CD4-positive, alpha-beta T cell treated with Interleukin-4 for 1 hour (primary cell): ENCODE measurements at regions not wholly inside any gene's neighbourhood (a gene's known extent, or its start where the extent isn't known, plus 50 kb on each side); places are given as distances from the start of the nearest gene placed in this dataset.
"Not testable (repeated sequence)": the region's sequence is repeated elsewhere in the genome, so short reads cannot be mapped to it uniquely, and the experiment has no call there.

ENCODE experiments used
- DNase-seq, 2 donors: peaks; one replicate each; pipeline ENCODE4 v3.0.0-alpha.2; 2020 to 2022

DNA sequence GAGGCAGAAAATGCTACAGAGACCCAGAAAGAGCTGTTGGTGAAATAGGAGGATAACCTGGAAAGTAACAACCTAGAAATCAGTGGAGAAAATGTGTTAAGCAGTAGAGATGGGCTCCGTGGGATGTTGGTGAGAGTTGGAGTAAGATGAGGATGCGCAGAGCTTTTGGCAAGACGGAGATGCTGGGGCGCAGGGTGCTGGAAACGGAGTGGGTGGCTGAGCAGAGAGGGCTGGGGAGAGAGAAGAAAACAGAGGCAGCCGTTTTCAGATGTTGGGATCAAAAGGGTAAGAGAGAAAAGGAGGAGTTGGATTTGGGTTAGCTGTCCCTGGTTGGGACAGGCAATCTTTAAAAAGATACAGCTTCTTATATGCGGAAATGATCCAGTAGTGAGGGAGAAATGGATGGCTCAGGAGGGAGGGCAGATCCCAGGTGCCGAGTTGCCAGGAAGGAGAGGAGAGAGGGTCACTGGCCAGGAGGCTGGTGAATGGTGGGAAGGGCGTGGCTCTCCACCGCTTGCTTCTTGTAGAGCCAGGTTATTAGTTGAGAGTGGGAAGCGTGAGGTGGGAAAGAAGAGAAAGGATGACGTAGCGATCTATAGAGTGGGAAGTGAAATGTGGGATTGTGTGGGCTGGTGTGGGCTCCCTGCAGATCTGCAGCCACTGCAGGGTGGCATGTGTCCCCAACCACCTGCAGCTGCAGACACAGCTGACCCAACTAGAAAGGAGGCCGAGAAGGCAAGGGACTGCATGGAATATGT is 182.2 kb upstream of the SVIL start:
- DNase-seq: no peak

DNA sequence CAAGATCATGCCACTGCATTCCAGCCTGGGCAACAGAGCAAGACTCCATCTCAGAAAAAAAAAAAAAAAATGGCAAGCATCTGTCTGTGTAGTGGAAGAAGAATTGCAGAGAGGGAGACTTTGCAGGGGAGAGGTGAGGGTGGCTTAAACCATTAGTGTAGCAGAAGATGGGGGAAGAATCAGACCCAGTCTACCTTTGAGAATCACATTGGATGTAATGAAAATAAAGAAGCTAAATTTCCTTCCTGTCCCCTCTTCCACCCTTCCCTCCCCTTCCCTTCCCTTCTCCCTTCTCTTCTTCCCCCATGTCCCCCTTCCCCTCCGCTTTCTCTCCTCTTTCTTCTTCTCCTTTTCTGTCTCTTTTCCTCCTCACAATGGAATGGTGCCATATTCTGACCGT is 180.8 kb upstream of the SVIL start:
- DNase-seq: no peak

DNA sequence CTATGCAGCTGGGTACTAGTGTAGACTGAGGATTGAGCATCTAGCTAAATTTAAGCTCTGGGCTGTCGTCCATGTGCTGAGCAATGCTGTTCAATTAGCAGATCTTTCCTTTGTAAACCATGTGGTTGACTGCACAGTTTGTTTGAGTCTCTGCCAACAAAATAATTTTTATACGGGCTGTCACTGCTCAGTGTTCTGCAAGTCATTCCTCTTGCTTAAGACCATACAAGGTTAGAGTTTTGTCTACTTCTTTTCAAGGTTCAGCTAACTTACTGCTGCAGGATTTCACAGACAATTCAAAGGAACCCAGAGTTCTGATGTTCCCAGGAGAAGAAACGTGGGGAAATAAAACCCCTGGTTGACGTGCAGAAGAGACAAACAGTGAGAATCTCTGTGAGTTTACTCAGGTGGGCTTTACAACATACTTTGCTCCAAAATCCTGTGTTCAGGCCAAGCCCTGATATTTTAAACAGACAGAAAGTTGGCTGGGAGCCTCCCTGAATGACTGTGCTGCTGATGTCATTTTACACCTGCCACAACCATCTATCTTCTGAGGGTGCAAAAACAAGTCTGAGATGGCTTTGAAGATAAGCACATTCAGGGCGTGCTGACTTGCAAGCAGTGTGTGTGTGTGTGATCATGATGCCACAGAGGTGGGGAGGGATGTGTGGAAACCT is 177.1 kb upstream of the SVIL start:
- DNase-seq: no peak

DNA sequence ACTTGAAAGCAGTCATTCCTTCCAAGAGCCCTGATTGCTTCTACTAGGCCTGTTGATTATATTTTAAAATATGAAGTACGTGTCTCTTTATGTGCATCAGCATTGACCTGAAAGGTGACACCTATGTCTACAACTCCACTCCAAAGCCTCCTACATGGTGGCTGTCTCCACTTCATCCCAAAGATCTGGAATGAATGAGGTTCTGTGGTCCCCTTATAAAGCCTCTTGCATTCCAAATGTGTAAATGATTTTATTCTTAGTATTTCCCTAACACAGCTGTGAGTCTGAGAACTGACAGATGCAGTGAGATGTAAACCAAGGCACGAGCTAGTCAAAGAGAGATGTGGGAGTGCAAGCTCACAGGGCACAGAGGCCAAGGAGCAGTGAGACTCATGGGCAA is 176.0 kb upstream of the SVIL start:
- no peak for DNase-seq

DNA sequence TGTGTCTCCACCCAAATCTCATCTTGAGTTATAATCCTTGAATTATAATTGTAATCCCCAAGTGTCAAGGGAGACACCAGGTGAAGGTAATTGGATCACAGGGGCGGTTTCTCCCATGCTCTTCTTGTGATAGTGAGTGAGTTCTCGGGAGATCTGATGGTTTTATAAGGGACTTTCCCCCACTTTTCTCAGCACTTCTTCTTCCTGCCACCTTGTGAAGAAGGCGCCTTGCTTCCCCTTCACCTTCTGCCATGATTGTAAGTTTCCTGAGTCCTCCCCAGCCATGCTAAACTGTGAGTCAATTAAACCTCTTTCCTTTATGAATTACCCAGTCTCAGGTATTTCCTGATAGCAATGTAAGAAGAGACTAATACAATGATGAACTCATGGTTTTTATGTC is 175.5 kb upstream of the SVIL start:
- not testable (repeated sequence) for DNase-seq

DNA sequence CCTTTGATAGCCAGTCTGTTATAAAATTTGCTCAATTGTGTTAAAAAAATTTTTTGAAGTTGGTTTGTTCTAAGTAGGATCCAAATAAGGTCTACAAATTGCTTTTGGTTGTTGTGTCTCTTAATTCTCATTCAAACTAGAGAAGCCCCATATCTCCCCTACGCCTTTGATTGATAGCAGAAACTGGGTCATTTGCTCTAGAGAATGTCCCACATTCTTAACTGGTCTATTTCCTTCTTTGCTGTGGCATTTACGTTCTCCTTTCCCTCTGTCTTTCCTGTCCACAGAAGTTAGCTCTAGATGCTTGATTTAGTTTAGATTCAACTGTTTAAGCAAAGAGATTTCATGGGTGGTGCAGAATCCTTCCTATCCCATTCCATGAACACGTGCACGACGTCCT is 174.6 kb upstream of the SVIL start:
- DNase-seq: no peak

DNA sequence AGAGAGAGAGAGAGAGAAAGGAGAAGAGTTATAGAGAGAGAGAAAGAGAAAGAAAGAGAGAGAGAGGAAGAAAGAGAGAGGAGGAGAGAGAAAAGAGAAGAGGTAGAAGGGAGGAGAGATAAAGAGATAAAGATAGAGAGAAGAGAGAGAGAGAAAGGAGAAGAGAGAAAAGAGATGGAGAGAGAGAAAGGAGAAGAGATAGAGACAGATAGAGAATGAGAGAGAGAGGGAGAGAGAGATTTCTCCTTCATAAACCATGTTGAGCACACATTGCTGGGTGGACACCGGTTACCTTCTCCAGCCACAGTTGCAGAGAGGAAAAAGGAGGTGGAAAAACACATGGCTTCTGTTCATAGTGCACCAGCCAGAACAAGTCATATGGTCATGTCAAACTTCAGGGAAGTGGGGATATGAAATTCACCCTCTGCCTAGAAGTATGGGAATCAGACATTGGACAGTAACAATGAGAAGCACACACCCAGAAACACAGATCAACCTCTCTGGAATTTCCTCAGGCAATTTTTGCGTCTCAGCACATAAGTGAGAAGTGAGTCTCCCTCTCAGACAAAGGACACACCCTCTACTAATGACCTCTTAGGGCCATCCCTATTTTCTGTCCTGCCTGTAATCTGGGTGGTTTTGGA is 172.5 kb upstream of the SVIL start:
- DNase-seq: no peak

DNA sequence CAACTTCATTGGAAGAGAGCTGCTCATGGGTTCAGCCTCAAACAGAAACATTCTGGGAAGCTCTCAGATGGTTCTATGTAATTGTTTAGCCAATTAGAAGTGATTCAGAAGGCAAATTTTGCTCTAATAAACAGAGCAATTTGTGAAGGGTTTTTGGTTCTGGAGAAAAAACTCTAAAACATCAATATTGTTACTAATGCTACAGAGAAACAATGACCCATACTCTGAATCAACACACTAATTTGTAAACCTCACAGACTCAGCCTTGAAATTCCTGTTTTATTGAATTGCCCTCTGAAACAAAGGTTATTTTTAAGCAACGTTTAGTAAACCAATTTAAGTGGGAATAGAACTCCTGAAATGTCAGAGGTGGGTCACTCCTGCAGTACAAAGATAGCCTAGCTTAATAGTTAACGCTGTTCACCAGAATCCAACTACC is 171.6 kb upstream of the SVIL start:
- no peak for DNase-seq

DNA sequence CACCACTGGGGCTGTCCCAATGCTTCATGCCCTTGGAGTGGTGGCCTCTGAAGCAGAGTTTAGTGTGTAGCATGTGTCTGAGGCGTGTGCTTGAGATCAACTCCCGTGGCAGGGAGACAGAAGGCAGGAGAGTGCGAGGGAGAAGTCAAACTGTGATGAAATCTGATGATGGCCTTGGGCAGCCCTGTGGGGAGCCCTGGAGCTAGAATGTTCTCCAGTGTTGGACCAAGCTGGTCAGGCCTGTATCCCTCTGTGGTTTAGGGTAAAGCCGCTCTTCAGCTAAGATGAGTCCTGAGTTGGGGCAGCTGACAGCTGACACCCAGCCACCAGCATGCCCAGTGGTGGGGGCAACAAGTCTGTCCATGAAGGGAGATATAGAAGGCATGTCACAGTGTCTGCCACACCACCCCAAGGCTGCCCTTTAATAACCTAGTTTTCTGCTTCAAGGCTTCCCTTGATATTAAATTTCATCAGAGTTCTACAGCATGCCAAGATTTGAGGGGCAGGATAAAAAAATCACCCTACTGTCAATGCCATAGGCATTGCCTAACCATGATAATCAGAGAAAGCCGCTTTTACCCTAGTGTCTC is 170.5 kb upstream of the SVIL start:
- DNase-seq: no peak

DNA sequence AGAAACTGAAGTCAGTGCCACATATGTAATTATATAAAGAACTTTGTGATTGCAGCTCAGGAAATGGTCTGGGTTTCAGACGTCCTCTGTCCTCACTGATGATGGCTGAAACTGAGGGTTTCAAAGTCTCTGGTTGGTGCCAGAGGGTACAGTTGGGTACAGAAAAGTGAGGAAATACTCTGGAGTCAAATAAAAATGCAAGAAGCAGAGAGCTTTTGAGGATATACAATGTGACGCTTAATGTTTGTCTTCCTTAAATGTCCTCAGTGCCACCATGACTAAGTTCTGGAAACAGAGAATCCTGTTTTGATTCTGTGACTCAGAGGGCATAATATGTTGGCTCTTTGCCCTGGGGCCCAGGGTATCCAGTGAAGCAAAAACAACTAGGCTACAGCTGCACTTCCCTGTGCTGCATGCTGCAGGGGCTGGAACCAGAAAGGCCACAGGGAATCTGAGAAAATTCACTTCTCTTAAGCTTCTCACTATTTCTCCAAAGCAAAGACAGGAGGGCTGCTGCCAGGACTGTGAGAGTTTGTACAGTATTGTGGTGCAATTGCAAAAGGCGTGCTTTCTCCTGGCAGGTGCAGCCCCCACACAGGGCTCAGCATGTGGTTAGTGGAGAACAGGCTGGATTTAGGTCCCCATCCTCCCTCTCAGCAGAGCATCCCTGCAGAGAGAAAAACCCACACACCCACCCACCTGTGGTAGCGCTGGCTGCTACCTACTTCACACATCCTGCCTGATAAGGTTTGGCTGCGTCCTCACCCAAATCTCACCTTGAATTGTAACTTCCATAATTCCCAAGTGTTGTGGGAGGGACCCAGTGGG is 169.5 kb upstream of the SVIL start:
- DNase-seq: no peak

DNA sequence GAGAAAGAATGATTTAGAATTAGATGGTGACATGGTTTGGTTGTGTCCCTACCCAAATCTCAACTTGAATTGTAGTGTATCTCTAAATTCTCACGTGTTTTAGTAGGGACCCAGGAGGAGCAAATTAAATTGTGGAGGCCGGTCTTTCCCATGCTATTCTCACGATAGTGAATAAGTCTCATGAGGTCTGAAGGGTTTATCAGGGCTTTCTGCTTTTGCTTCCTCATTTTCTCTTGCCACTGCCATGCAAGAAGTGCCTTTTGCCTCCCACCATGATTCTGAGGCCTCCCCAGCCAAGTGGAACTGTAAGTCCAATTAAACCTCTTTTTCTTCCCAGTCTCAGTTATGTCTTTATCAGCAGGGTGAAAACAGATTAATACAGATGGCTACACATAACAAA is 167.4 kb upstream of the SVIL start:
- no peak for DNase-seq

DNA sequence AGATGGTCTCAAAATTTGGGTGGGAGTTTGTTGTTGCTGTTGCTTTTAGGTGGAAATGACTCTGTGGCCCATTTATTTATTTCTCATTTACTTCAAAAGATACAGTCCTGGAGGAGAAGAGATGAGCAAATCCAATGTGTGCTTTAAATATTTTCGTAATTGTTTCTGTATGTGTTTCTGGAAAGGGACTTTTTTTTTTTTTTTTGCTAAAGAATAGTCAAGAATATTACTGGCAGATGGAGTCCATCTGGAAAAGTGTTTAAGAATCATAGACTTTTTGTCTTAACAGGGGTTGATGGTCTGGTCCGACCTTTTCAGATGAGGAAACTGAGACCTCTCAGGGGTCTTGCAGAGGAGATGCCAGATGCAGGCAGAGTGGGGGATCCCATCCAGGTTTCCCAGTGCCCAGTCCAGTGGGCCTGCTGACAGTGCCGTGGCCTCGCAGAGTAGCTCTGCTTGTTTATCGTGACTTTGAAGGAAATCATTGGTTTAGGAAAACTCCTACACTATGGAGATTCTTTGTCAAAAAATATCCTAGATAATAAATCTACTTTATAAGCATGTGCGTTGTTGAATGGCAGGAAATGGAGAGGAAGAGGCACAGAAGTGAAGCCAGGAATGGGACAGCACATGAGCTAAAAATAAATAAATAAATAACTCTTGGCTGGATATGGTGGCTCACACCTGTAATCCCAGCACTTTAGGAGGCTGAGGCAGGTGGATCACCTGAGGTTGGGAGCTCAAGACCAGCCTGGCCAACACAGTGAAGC is 164.3 kb upstream of the SVIL start:
- no peak for DNase-seq

DNA sequence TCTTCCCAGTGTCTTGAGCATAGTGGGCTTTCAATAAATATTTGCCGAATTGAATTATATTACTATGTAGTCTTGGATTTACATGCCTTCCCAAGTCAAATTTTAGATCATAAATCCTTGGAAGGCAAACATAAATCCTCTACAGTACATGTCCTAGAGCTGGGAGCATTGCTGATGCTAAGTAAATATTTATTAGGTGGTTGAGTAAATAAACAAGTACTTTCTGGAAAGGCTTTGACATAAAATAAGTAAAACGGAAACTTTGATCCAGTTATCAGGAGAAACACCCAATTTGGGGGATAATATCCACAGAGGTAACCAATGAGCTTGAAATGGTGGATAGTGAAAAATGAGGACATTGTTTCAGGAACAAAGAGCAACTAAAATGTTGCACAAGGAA is 162.8 kb upstream of the SVIL start:
- DNase-seq: no peak

DNA sequence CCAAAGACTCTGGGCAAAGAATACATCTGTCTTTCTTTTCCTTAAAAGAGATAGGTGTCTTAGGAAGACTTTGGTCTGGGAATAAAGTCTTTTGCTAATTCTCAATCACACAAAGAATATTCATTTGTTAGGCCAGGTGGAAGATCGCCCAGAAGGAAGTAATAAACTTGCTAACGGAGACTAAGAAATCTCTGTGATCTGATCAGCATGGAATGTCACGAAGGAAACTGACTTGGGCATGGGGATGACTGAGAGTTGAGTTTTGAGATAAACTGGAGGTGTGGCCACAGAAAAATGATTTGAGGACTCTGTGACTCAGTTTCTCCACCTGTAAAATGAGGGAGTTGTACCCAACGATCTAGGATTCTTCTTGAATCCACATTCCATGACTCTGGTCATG is 161.1 kb upstream of the SVIL start:
- no peak for DNase-seq

DNA sequence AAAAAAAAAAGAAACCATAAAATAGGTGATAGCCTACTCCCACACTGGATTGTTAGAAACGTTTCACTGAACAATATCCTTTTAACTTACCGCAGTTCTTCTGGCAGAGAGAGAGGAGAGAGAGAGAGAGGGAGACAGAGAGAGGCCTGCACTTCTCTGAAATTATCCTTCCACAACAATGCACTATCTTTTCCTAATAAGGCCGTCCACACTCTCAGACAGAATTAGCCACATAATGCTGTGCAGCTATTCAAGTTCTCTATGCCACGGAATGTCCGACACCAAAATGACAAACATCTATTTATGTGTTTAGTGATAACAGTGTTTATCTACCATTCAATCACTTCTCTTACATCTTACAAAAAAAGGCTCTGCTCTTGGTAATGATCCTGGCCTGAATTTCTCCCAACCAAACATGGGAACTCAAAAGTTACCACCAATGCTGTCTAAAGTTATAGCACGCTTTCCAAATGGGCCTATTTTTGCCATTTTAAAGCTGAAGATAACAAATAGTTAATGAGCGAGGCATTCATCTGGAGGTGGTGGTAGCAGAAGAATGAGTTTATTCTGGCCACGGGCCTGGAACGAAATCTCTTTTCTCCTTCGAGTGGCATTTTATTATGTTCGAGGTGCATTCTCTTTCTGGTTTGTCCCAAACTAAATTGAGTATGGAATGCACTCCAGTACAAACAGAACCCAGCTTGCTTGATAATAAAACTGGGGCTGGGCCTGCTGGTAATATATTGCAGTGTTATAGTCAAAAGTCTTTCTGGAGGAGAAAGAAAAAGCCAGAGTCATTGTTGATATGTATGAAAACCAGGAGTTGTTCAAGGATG is 160.2 kb upstream of the SVIL start:
- no peak for DNase-seq

DNA sequence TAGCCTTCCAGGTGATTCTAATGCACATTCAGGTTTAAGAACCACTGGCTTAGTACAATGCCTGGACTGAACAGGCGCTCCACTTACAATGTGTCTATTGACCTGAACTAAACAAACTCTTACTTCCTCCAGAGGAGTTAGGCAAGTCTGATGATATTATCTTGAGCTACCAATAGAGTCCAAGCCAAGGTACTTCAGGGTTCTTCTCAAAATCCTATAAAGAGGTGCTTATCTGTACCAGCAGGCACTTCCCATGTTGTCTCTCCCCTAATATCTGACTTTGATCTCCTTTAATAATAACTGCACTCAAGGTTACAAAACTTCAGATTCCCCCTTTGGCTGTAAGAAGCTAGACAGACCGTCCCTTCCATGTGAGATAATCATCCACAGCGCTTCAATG is 157.0 kb upstream of the SVIL start:
- DNase-seq: no peak

DNA sequence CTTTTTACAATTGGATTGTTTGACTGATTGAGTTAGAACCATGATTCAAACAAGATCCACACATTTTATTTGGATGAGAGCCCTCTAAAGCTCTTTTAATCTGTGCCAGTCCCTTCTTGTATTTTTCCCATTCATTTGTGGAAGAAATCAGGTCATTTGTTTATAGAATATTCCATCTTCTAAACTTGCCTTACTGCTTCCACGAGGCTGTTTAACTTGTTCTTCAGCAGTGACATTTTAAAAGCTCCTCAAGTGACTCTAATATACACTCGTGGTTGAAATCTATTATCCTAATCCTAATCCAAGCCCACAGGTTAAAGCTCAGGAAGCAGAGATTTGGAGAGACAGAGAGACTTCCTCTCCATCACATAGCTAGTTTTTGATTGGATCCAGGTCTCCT is 155.4 kb upstream of the SVIL start:
- DNase-seq: no peak

DNA sequence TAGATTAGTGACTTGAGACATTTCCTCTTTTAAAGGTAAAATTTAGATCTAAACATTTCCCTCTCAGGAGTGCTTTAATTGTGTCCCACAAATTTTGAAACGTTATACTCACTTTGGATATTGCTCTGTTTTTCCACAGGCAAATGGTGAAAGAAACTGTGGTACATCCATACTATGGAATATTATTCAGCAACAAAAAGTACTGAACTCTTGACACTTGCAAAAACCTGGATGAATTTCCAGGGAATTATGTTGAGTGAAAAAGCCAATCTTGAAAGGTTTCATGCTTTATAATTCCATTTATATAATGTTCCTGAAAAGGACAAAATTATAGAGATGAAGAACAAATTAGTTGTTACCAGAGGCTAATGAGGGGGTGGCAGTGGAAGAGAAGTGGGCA is 153.3 kb upstream of the SVIL start:
- no peak for DNase-seq

DNA sequence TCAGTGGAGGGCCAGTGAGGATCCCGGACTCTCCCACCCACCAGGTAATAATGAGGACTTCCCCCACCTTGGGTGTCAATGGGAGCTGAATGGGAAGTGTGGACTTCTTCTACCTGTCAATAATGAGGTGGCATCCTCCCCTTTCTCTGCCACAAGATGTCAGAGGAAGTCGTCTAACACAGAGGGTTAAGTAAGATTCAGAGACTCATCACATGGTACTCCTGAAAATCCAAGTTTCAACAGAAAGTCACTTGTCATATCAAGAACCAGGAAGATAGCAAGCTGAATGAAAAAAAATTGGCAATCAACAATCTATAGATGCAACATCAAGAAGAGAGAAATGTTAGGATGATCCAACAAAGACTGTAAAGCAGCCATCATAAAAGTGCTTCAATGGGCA is 150.9 kb upstream of the SVIL start:
- DNase-seq: no peak

DNA sequence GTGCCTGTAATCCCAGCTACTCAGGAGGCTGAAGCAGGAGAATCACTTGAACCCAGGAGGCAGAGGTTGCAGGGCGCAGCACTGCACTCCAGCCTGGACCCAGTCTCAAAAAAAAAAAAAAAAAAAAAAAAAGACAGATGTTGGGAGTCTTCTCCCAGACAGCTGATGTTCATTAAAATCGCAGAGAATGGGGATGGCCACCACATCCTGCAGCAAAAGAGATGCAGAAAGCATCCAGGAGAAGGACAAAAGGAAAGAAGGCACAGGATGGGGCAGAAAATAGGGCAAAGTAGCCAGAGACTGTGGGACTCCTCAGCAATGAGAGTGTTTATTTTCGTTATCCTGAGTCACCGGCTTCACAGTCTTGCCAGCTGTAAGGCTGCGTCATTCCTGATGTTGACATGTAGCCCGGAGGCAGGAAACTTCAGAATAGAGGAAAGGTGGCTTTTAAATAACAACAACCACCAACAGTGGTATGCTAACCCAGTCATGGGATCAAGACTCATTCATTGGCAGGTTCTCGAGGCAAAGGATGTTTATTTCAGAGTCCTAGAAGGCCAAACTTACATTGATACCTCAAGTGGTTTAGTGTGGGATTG is 149.5 kb upstream of the SVIL start:
- DNase-seq: no peak
